ENCODE measurements at regions not wholly inside any gene's neighbourhood (a gene's known extent, or its start where the extent isn't known, plus 50 kb on each side); places are given as distances from the start of the nearest gene placed in this dataset.

GRCh38 chr5:3269395-3270169 is 326.1 kb upstream of the IRX1 start:
- no peak for DNase-seq

GRCh38 chr5:3268760-3269330 is 326.8 kb upstream of the IRX1 start:
- DNase-seq, result no peak

GRCh38 chr5:3266861-3267260 is 328.8 kb upstream of the IRX1 start:
- DNase-seq, result no peak

GRCh38 chr5:3265936-3266335 is 329.7 kb upstream of the IRX1 start:
- DNase-seq, result no peak

DNA sequence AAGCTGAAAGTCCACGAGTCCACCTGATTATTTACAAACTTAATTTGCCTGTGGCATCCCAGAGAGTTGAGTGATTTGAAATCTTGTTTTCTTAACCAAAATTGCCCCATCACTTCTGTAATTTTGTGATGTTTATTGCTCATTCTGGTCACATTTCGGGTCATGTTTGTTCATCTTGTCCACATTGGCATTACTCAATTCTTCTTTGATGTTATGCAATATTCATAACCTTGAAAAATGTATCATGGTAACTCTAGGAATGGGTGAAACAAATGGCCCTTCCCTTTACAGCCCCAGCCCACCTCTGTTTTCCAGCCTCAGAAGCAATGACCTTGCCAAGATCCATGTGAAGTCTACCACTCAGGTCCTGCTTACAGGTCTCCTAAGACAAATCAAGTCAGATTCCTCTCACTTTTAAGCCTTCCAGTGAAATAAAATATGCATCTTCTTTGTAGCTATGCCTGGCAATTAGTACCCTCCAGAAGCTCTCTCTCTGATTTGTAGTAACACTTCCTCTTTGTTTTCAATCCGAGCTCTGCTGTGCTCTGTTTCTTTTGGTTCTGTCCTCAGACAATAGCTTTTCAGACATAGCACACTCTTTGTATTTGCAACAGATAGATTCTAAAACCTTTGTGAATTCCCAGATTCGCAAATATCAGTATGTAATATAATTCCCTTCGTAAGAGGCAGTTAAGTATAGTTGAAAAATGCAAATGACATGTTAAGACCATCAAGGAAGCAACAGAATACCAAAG is 330.3 kb upstream of the IRX1 start:
- peak in 1 of 2 donors; percentile 71 for DNase-seq

DNA sequence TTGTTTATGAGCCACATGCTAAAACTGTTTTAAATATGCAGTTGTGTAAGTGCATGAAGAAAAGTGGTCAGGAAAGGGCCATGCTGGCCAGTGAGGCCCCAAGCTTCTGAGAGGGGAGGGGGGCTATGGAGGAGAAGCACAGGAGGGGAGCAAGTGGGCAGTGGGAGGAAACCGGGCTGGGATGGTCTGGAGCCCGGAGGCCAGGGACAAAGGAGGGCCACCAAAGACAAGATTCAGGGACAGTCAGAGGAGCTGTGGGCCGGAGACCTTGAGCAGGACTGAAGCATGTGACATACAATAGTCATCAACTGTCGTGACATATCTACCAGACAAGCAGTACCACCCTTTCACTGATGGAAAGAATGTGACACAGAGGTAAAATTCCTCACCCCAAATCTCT is 333.2 kb upstream of the IRX1 start:
- no peak for DNase-seq

DNA sequence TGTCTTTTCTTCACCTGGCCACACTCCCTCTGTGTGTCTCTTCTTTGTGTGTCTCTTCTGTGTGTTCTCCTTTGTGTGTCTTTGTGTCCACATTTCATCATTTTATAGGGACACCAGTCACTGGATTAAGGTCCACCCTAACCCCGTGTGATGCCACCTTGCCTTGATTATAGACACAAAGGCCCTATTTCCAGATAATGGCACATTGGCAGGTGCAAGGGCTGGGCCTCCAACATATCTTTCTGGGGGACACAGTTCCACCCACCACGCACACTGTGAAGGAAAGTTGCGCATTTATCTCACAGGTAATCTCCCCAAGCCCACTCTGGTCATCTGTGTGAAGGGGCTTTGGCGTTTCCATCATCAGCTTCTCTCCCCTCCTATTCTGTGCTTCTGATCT is 334.6 kb upstream of the IRX1 start:
- no peak for DNase-seq

DNA sequence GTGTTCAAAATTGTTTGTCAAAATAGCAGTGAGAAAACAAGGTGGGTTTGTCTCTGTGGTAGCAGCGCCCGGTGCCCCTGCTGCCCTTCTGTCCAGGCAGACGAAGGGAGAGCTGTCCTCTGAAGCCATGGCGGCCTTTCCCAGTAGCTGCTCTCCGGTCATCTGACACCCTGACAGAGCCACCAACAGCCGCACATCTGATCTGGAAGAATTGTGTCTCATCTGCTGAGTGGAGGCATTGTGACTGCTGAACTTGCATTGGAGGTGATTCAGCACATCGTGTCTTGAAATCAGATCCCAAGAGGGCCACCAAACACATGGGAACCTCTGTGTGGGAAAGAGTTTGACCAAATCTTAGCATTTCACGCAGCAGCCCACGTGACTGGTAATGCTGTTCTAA is 337.6 kb upstream of the IRX1 start:
- no peak for DNase-seq

- no peak for DNase-seq
These were observed 343.4 kb upstream of the IRX1 start for GRCh38 chr5:3252235-3252634.

- DNase-seq, result no peak
These were observed 343.8 kb upstream of the IRX1 start for GRCh38 chr5:3251784-3252183.

DNA sequence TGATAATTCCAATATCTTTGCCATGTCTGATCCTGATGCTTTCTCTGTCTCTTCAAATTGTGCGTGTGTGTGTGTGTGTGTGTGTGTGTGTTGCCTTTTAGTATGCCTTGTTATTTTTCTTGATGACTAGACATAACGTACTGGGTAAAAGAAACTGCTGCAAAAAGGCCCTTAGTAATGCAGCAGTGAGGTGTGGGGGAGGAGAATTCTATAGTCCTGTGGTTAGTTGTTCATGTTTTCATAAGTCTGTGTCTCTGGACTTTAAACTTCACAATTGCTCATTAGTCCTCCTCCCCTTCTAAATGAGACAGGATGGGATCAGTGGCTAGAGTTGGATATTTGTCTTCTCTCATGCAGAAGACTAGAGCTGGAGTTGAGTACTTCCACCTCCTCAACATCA is 346.2 kb upstream of the IRX1 start:
- DNase-seq, result no peak

DNA sequence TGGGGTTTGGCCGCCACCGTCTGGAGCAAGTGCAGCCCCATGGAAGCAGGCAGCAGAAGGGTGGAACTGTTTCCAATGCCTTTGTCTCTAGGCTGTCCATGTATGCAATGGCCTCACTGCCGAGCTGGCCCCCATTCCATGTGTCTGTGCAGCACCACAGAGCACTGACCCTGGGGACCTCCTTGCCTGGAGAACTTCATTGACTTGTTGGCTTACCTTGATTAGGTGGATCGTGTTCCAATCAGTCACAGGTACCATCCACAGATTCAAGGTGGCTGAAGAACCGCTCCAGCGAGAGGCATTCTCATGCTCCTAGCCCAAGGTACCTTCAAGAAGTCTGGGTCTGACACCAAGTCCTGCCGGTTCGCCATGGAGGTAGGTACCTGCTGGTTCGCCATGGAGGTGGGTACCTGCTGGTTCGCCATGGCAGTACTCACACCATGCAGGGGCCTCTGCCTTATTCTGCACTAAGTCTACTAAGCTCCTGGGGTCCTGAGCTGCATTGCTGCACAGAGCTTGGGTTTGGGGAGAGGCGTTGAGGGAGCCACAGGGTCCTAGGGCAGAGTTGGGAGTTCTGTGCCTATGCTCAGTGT is 358.3 kb upstream of the IRX1 start:
- DNase-seq, result no peak

DNA sequence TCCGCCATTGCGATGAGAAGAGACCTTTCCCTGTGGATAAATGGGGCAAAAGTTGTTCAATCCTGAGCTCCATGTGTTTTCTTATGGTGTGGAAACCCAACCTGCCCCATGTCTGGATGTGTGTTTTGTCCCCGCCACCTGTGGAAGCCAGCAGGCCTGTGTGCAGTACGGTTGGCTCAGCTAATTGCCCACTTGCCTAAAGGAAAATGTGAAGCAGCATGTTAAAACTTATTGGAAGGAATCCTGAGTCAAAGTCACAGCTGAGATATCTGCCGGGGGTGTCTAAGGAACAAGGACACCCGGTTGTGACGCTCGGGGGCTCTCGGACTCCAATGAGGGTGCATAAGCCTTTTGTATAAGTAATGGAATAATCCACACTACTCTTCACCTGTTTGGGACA is 361.1 kb upstream of the IRX1 start:
- no peak for DNase-seq

DNA sequence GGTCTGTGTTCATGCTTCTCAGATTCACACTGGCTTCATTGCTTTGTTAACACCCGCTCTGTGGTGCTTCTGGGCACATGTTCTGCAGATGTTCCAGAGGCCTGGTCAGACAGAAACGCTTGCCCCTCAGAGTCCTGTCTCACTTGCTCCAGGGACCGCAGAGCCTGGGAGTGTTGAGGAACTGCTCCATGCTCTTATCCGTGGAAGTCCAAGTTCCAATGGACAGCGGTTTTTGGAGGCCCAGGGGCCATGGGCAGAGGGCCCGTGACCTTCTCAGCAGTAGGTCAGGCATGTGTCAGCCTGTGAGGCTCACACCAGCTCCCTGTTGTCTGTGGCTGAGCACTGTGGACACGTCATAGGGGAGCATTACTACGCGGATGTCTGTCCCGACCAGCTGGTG is 364.7 kb upstream of the IRX1 start:
- DNase-seq, result no peak

GRCh38 chr5:3230254-3230653 is 365.4 kb upstream of the IRX1 start:
- no peak for DNase-seq

- DNase-seq, result peak; percentile 27 to 46
These were observed 369.3 kb upstream of the IRX1 start for GRCh38 chr5:3226196-3226920.

DNA sequence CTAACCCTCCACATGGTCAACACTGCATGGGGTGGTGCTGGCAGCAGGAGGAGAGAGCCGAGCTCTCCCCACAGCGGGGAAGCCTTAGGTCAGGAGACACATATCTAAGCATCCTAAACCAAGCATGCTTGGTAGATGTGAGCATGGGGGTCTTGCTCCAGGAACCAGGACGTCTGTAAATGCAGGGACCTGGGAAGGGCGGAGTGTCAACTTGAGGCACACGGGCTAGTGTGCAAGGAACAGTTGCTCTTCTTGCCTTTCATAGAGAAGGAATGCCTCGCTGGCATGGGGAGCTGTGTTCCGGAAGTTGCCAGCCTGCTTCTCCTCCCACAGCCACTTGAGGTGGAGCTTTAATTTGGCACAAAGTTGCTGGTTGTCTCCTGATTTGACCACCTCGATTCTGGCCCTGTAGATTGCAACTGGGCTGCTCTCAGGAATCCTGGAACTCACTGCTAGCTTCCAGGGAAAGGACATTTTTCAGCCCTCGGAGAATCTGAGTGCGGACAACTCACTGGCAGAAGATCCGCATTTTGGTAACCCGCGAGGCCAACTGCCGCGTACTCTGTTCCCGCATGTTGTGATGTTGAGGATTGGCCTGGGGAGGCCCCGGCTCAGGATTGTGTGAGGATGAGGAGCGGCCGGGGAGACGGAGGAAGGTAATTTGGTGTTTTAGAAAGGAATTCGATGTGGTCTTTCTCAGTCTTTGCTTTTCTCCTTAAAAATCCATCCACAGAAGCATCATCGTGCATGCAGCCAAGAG is 370.3 kb upstream of the IRX1 start:
- no peak for DNase-seq

GRCh38 chr5:3222924-3223323 is 372.7 kb upstream of the IRX1 start:
- no peak for DNase-seq

DNA sequence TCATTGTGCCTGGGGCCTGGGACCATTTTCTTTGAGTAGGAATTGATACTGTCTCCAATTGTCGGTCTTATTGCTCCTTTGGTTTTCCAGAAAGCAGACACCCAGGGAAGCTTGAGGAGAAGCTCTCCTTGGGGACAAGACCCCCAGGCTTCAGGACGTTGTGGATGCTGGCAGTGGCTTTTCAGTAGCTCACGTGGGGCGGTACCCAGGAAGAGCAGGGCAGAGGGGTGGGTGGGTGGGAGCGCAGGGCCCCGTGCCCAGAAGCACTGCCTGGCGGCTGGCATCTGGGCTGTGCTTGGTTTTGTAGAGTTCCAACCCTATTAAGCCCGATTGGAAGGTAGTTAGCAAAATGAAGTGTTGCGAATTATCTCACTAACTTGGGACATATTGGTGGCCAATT is 374.2 kb upstream of the IRX1 start:
- no peak for DNase-seq

DNA sequence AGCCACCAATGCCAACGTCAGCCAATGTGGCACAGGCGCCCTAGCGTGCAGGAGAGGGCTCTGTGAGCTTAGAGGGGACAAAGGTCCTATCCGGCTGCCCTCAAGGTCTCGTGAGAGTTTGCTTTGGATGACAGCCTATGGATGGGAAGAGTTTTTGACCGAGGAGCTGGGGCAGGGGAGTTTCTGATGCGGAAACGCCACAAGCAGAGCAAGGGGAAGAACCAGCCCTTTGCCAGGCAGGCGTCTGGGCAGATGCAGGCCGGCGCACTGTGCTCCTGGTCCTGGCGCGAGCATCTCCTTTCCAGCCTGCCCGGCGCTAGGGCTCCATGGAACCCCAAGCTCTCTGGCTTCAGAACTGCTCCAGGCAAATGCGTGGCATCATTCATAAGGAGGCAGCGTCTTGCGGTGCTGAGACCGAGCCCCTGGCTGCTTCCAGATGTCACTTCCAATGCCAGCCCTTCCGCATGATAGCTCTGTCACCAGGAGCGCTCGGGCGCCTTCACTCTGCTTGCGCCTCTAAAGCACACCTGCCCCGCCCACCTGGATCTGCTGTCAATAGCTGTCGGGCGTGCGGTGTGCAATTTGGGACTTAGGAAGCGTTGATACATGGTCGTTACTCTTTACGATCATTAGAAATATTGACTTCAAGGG is 374.9 kb upstream of the IRX1 start:
- DNase-seq, result no peak

GRCh38 chr5:3220201-3220600 is 375.4 kb upstream of the IRX1 start:
- no peak for DNase-seq

Measured in hippocampal formation (tissue), 2 donors.